ENCODE measurements at regions not wholly inside any gene's neighbourhood (a gene's known extent, or its start where the extent isn't known, plus 50 kb on each side); places are given as distances from the start of the nearest gene placed in this dataset.

- Histone ChIP-seq H3K14ac (ENCODE audit: low read length) (no peak overlapping the region), H2AK5ac (ENCODE audit: low read length) (no peak overlapping the region), H3K4me3 (ENCODE audit: low read depth, low read length) (no peak overlapping the region), H3K27ac (ENCODE audit: low read depth, low read length) (no peak overlapping the region), H3K4me1 (ENCODE audit: control insufficient read depth in 1 of 2, insufficient read depth in 2 of 2, low read length in 2 of 2) (no peaks in the 10 kb centered on the region), H3K23ac (ENCODE audit: low read length) (no peak overlapping the region), H3K36me3 (ENCODE audit: control insufficient read depth in 1 of 2, insufficient read depth in 2 of 2, low read length in 2 of 2) (no peaks in the 10 kb centered on the region), H3K9ac (ENCODE audit: low read length) (no peak overlapping the region), H3K79me2 (ENCODE audit: control insufficient read depth, insufficient read depth, low read length, poor library complexity) (no peaks in the 10 kb centered on the region), H4K12ac (ENCODE audit: low read depth, low read length) (no peak overlapping the region), H3K4ac (ENCODE audit: low read depth, low read length) (no peak overlapping the region), H3K4me2 (ENCODE audit: low read length) (no peak overlapping the region), H4K8ac (ENCODE audit: low read depth, low read length) (no peak overlapping the region), H3K18ac (ENCODE audit: low read length) (no peak overlapping the region), H2BK120ac (ENCODE audit: insufficient read depth, low read length, poor library complexity) (no peak overlapping the region), H3K27me3 (ENCODE audit: insufficient read depth, low read length) (no peaks in the 10 kb centered on the region), H2BK5ac (ENCODE audit: low read depth, low read length, poor library complexity) (no peak overlapping the region), H2BK12ac (ENCODE audit: low read length) (no peak overlapping the region), H2AFZ (ENCODE audit: insufficient read depth, low read length, poor library complexity) (no peak overlapping the region), H3K79me1 (ENCODE audit: low read length) (no peaks in the 10 kb centered on the region), H3K9me3 (ENCODE audit: insufficient read depth, low read depth, low read length) (no peaks in the 10 kb centered on the region), H4K91ac (ENCODE audit: low read depth, low read length) (no peak overlapping the region)
- WGBS (ENCODE audit: extremely low coverage, insufficient coverage, insufficient read length) = no CpG with 5 or more reads among the region's 6 CpGs
- DNase-seq = no peak
Observed at GRCh38 chr15:39061952-39062464, 497.4 kb upstream of the RASGRP1 start.

DNA sequence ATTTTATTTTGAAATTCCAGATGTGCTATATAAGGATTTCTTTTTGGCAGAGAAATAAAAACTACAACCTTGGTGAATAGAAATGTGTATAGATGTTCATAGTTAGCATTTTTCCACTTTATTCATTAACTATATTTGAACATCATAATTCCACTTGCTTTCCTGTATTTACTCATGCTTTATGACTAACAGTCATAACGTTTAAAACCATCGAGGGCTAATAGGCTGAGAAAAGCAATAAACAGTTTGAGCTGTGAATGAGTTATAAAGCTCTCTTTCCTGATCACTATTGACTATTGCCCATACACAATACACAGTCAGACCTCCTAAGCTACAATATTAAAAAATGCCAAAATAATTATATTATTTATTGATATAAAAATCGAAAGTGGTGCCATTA is 502.1 kb upstream of the RASGRP1 start:
- Histone ChIP-seq H3K36me3 (ENCODE audit: control insufficient read depth in 1 of 2, insufficient read depth in 2 of 2, low read length in 2 of 2) (no peaks in the 10 kb centered on the region), H3K27me3 (ENCODE audit: insufficient read depth, low read length) (no peaks in the 10 kb centered on the region), H3K14ac (ENCODE audit: low read length) (no peak overlapping the region), H4K8ac (ENCODE audit: low read depth, low read length) (no peak overlapping the region), H4K12ac (ENCODE audit: low read depth, low read length) (no peak overlapping the region), H3K9me3 (ENCODE audit: insufficient read depth, low read depth, low read length) (no peaks in the 10 kb centered on the region), H3K4me3 (ENCODE audit: low read depth, low read length) (no peak overlapping the region), H3K4me2 (ENCODE audit: low read length) (no peak overlapping the region), H3K18ac (ENCODE audit: low read length) (no peak overlapping the region), H2AFZ (ENCODE audit: insufficient read depth, low read length, poor library complexity) (no peak overlapping the region), H4K91ac (ENCODE audit: low read depth, low read length) (no peak overlapping the region), H3K79me2 (ENCODE audit: control insufficient read depth, insufficient read depth, low read length, poor library complexity) (no peaks in the 10 kb centered on the region), H3K4me1 (ENCODE audit: control insufficient read depth in 1 of 2, insufficient read depth in 2 of 2, low read length in 2 of 2) (no peaks in the 10 kb centered on the region), H2BK5ac (ENCODE audit: low read depth, low read length, poor library complexity) (no peak overlapping the region), H3K4ac (ENCODE audit: low read depth, low read length) (no peak overlapping the region), H2BK120ac (ENCODE audit: insufficient read depth, low read length, poor library complexity) (no peak overlapping the region), H3K9ac (ENCODE audit: low read length) (no peak overlapping the region), H2AK5ac (ENCODE audit: low read length) (no peak overlapping the region), H3K79me1 (ENCODE audit: low read length) (no peaks in the 10 kb centered on the region), H3K23ac (ENCODE audit: low read length) (no peak overlapping the region), H3K27ac (ENCODE audit: low read depth, low read length) (no peak overlapping the region), H2BK12ac (ENCODE audit: low read length) (no peak overlapping the region)
- no CpG with 5 or more reads among the region's 3 CpGs for WGBS (ENCODE audit: extremely low coverage, insufficient coverage, insufficient read length)
- no peak for DNase-seq

DNA sequence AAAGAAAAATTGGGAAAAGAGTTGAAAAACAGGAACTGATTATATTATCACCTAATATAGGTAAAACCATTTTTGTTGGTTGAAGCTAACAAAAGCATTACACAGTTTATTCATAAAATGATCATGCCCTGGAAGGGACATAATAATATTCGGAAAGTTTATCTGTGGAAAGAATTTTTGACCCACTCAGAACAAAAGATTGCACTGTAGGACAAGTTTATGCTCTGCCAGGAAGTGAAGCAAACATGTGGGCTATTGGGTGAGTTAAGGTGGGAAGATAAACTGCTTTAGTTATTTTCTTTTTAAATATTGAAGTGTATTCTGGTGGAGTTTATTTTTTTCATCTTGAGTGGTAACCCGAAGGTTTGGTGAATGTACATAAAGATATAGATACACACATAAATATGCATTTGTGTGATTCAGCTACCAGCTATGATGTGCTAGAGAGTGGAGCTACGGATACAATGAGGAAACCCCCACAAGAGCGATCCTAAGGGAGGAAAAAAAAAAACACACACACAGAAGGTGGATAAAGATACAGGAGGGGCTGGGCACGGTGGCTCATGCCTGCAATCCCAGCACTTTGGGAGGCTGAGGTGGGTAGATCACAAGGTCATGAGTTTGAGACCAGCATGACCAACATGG is 506.4 kb upstream of the THBS1 start:
- Histone ChIP-seq H3K14ac (ENCODE audit: low read length) (no peak overlapping the region), H3K4me2 (ENCODE audit: low read length) (no peak overlapping the region), H4K8ac (ENCODE audit: low read depth, low read length) (no peak overlapping the region), H3K4me1 (ENCODE audit: control insufficient read depth in 1 of 2, insufficient read depth in 2 of 2, low read length in 2 of 2) (no peaks in the 10 kb centered on the region), H3K27me3 (ENCODE audit: insufficient read depth, low read length) (no peaks in the 10 kb centered on the region), H3K9me3 (ENCODE audit: insufficient read depth, low read depth, low read length) (no peaks in the 10 kb centered on the region), H2AFZ (ENCODE audit: insufficient read depth, low read length, poor library complexity) (no peak overlapping the region), H2BK5ac (ENCODE audit: low read depth, low read length, poor library complexity) (no peak overlapping the region), H3K9ac (ENCODE audit: low read length) (no peak overlapping the region), H4K91ac (ENCODE audit: low read depth, low read length) (no peak overlapping the region), H3K27ac (ENCODE audit: low read depth, low read length) (no peak overlapping the region), H3K4ac (ENCODE audit: low read depth, low read length) (no peak overlapping the region), H2BK120ac (ENCODE audit: insufficient read depth, low read length, poor library complexity) (no peak overlapping the region), H2AK5ac (ENCODE audit: low read length) (no peak overlapping the region), H3K79me1 (ENCODE audit: low read length) (no peaks in the 10 kb centered on the region), H3K4me3 (ENCODE audit: low read depth, low read length) (no peak overlapping the region), H2BK12ac (ENCODE audit: low read length) (no peak overlapping the region), H3K36me3 (ENCODE audit: control insufficient read depth in 1 of 2, insufficient read depth in 2 of 2, low read length in 2 of 2) (no peaks in the 10 kb centered on the region), H4K12ac (ENCODE audit: low read depth, low read length) (no peak overlapping the region), H3K23ac (ENCODE audit: low read length) (no peak overlapping the region), H3K18ac (ENCODE audit: low read length) (no peak overlapping the region), H3K79me2 (ENCODE audit: control insufficient read depth, insufficient read depth, low read length, poor library complexity) (no peaks in the 10 kb centered on the region)
- no CpG with 5 or more reads among the region's 5 CpGs for WGBS (ENCODE audit: extremely low coverage, insufficient coverage, insufficient read length)
- no peak for DNase-seq

DNA sequence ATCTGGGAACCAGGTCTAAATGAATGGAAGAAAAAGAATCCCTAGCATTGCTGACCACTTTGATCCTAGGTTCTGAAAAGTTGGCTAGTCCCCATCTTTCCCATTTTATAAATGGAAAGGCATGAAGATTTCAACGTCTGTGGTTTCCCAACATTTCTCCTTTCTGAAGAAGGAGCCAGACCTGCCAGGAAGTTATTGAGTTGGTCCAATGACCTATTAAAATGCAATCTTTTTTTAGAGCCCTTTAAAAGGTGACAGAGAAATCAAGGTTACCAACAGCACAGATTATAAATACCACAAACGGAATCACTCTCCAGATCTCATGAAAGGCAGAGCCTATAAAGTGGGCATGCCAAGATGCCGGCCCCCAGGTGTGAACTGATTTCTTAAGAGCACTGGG is 505.6 kb upstream of the THBS1 start:
- Histone ChIP-seq H3K4me1 (ENCODE audit: control insufficient read depth in 1 of 2, insufficient read depth in 2 of 2, low read length in 2 of 2) (no peaks in the 10 kb centered on the region), H4K12ac (ENCODE audit: low read depth, low read length) (no peak overlapping the region), H3K14ac (ENCODE audit: low read length) (no peak overlapping the region), H4K91ac (ENCODE audit: low read depth, low read length) (no peak overlapping the region), H2BK5ac (ENCODE audit: low read depth, low read length, poor library complexity) (no peak overlapping the region), H2BK12ac (ENCODE audit: low read length) (no peak overlapping the region), H3K27ac (ENCODE audit: low read depth, low read length) (no peak overlapping the region), H2AK5ac (ENCODE audit: low read length) (no peak overlapping the region), H3K27me3 (ENCODE audit: insufficient read depth, low read length) (no peaks in the 10 kb centered on the region), H2BK120ac (ENCODE audit: insufficient read depth, low read length, poor library complexity) (no peak overlapping the region), H4K8ac (ENCODE audit: low read depth, low read length) (no peak overlapping the region), H3K23ac (ENCODE audit: low read length) (no peak overlapping the region), H2AFZ (ENCODE audit: insufficient read depth, low read length, poor library complexity) (no peak overlapping the region), H3K9ac (ENCODE audit: low read length) (no peak overlapping the region), H3K36me3 (ENCODE audit: control insufficient read depth in 1 of 2, insufficient read depth in 2 of 2, low read length in 2 of 2) (no peaks in the 10 kb centered on the region), H3K79me1 (ENCODE audit: low read length) (no peaks in the 10 kb centered on the region), H3K4ac (ENCODE audit: low read depth, low read length) (no peak overlapping the region), H3K4me2 (ENCODE audit: low read length) (no peak overlapping the region), H3K9me3 (ENCODE audit: insufficient read depth, low read depth, low read length) (no peaks in the 10 kb centered on the region), H3K4me3 (ENCODE audit: low read depth, low read length) (no peak overlapping the region), H3K18ac (ENCODE audit: low read length) (no peak overlapping the region), H3K79me2 (ENCODE audit: control insufficient read depth, insufficient read depth, low read length, poor library complexity) (no peaks in the 10 kb centered on the region)
- no peak for DNase-seq
- no CpG with 5 or more reads among the region's 3 CpGs for WGBS (ENCODE audit: extremely low coverage, insufficient coverage, insufficient read length)

All from trophoblast cell (in vitro differentiated cells and primary cell).